ENCODE measurements at regions not wholly inside any gene's neighbourhood (a gene's known extent, or its start where the extent isn't known, plus 50 kb on each side); places are given as distances from the start of the nearest gene placed in this dataset.
A peak's percentile ranks its signal among the peaks of the same experiment; 100 is the strongest.

DNA sequence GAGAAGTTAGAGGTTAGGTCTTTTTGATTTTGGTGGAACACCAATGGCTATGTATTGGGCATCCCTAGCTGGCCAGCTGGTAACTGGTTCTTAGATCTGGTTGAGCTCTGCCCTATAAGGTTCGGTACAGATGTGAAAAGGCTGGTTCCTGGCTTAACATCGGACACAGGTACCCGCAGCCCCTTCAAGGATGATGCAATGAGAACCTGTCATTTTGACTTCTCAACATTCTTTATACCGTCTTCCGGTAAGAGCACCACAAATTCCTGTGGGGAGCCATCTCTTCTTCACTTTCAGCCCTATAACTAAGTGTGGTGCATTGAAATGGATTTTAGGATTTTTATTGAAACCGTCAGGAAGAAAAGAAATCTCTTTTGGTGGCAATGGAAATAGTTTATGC, 222.8 kb downstream of the ADAMTS9 start:
- Mint-ChIP-seq H3K9me3 (no peaks in the 10 kb centered on the region), H3K36me3 (no peaks in the 10 kb centered on the region), H3K27me3 (ENCODE audit: low read depth) (no peaks in the 10 kb centered on the region), H3K4me3 (no peak overlapping the region), H3K27ac (no peak overlapping the region), H3K4me1 (peaks cover 22% of the 10 kb centered on the region)
- no peak for DNase-seq (ENCODE audit: low spot score in 2 of 2, unreplicated experiment in 2 of 2)
- no peak for TF ChIP-seq CTCF (IDR thresholded peaks at IDR 0.05; ENCODE audit: unreplicated experiment)

DNA sequence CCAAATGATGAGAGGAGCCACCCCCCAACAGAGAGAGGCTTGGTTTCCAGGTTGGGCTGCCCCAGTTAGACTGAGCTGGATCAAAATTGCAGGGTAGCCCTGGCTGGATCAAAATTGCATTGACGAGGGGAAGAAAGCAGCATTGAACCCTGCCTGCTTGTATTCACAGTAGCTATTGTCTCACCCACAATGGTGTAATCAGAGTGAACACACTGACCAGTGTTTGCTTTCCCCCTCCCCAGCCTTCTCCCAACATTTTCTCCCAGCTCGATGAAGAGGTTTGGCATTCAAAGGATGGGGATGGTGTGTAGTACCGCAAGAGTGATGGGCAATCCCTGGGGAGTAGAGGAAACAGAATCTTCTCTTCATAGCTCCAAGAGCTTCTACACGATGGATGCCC, 223.8 kb downstream of the ADAMTS9 start:
- Mint-ChIP-seq H3K27me3 (ENCODE audit: low read depth) (no peaks in the 10 kb centered on the region), H3K4me3 (no peak overlapping the region), H3K9me3 (no peaks in the 10 kb centered on the region), H3K36me3 (no peaks in the 10 kb centered on the region), H3K4me1 (peaks cover 25% of the 10 kb centered on the region), H3K27ac (no peak overlapping the region)
- no peak for DNase-seq (ENCODE audit: low spot score in 2 of 2, unreplicated experiment in 2 of 2)
- no peak for TF ChIP-seq CTCF (IDR thresholded peaks at IDR 0.05; ENCODE audit: unreplicated experiment)

DNA sequence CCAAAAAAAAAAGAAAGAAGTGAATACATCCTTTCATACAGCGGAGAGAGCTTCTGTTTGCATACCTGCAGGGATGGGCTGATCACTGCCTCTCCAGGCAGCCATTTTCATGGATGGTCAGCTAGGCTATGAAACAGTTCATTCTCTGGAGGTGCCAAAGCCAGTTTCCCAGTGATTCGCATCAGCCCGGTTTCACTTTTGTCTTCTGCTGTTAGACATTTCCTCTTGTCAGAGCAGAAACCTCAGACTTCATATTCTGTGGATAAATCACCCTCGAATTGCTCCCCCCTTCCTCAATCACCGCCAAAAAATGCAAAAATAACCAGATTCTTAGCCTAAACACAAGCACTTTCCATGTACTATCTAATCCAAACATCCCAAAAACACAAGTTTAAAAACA, 225.6 kb downstream of the ADAMTS9 start:
- Mint-ChIP-seq H3K36me3 (no peaks in the 10 kb centered on the region), H3K27me3 (ENCODE audit: low read depth) (no peaks in the 10 kb centered on the region), H3K4me3 (no peak overlapping the region), H3K4me1 (peaks cover 26% of the 10 kb centered on the region), H3K9me3 (no peaks in the 10 kb centered on the region), H3K27ac (peak overlapping the region; percentile 74)
- TF ChIP-seq CTCF (IDR thresholded peaks at IDR 0.05; ENCODE audit: unreplicated experiment), result no peak
- no peak for DNase-seq (ENCODE audit: low spot score in 2 of 2, unreplicated experiment in 2 of 2)

- Mint-ChIP-seq H3K4me1 (peaks cover 32% of the 10 kb centered on the region), H3K9me3 (no peaks in the 10 kb centered on the region), H3K36me3 (no peaks in the 10 kb centered on the region), H3K27ac (no peak overlapping the region), H3K27me3 (ENCODE audit: low read depth) (no peaks in the 10 kb centered on the region), H3K4me3 (no peak overlapping the region)
- TF ChIP-seq CTCF (IDR thresholded peaks at IDR 0.05; ENCODE audit: unreplicated experiment), result no peak
- no peak for DNase-seq (ENCODE audit: low spot score in 2 of 2, unreplicated experiment in 2 of 2)
These were observed 226.9 kb downstream of the ADAMTS9 start for GRCh38 chr3:64460877-64461276.

DNA sequence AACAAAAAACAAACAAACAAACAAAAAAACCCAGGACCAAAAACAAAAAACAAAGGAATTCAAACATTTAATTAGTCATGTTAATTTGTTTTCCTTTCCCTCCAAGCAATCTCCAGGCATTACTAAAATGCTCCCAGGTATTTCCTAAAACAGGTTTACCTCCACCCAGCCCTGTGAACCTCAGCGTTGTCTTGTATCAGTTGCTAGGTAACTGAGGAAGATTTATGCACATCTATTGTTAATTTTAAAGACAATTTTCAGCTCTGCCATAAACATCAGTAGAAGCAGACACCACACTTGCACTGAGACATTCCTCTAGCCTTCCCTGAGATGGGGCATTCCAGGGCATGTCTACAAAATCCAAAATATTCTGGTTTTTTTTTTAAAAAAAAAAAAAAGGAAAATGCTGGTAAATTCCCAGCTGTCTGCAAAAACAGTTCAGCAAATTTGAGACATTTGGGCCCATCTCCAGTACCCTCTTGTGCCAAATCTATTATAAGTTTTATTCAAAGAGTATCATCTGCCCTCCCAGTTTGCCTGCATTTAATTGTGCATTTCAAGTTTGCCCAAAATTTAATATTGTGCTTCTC, 227.6 kb downstream of the ADAMTS9 start:
- H3K9me3 Mint-ChIP-seq, result no peaks in the 10 kb centered on the region
- peaks cover 32% of the 10 kb centered on the region for H3K4me1 Mint-ChIP-seq
- H3K27me3 Mint-ChIP-seq (ENCODE audit: low read depth), result no peaks in the 10 kb centered on the region
- H3K36me3 Mint-ChIP-seq, result no peaks in the 10 kb centered on the region
- H3K27ac Mint-ChIP-seq, result peak overlapping the region; percentile 47
- H3K4me3 Mint-ChIP-seq, result no peak overlapping the region
- no peak for DNase-seq (ENCODE audit: low spot score in 2 of 2, unreplicated experiment in 2 of 2)
- no peak for TF ChIP-seq CTCF (IDR thresholded peaks at IDR 0.05; ENCODE audit: unreplicated experiment)

DNA sequence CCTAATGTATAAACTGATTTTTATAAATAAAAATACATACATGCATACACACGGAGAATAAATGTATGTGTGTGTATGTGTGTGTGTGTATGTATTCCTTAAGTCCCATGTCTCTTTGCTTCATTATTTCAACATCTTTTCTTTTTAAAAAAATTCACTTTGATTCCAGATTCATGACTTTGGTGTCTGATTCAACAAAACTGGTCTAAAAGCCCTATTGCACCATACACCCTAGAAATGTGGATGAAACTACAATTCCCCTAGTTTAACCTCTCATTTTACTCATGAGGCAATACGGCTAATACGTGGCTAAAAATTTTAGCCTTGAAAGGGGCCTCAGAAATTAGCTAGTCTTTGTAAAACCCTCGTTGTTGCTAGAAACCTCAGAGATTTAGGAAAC, 228.1 kb downstream of the ADAMTS9 start:
- H3K27ac Mint-ChIP-seq, result no peak overlapping the region

More for the DNA sequence above, 228.1 kb downstream of the ADAMTS9 start:
- no peak for TF ChIP-seq CTCF (IDR thresholded peaks at IDR 0.05; ENCODE audit: unreplicated experiment)
- H3K4me3 Mint-ChIP-seq, result no peak overlapping the region
- peaks cover 32% of the 10 kb centered on the region for H3K4me1 Mint-ChIP-seq
- no peaks in the 10 kb centered on the region for H3K27me3 Mint-ChIP-seq (ENCODE audit: low read depth)
- H3K9me3 Mint-ChIP-seq, result no peaks in the 10 kb centered on the region
- no peaks in the 10 kb centered on the region for H3K36me3 Mint-ChIP-seq
- DNase-seq (ENCODE audit: low spot score in 2 of 2, unreplicated experiment in 2 of 2), result no peak

All from mesothelial cell of epicardium (in vitro differentiated cells).